IPS DF 6.9 (cell line): ENCODE measurements at regions not wholly inside any gene's neighbourhood (a gene's known extent, or its start where the extent isn't known, plus 50 kb on each side); places are given as distances from the start of the nearest gene placed in this dataset.

Source experiments
- DNase-seq: peaks from one replicate; pipeline ENCODE4 v3.0.0-alpha.2; 2013; ENCODE audit warnings: low read depth, low spot score
- H3K27ac ChIP-seq: one replicate; pipeline ENCODE4 v1.5.1; 2013; ENCODE audit warnings: low read length, control low read depth
- H3K27me3 ChIP-seq: 2 replicates; pipeline ENCODE4 v1.6.1; 2013; ENCODE audit warnings: mild to moderate bottlenecking, low read length; ENCODE audit not compliant: control insufficient read depth, insufficient read depth
- H3K36me3 ChIP-seq: 2 replicates; pipeline ENCODE4 v1.6.1; 2013; ENCODE audit warnings: low read length; ENCODE audit not compliant: control insufficient read depth, insufficient read depth
- H3K4me1 ChIP-seq: 2 replicates; pipeline ENCODE4 v1.6.1; 2013; ENCODE audit warnings: low read length; ENCODE audit not compliant: control insufficient read depth, insufficient read depth
- H3K4me3 ChIP-seq: 2 replicates; pipeline ENCODE4 v1.5.1; 2013; ENCODE audit warnings: mild to moderate bottlenecking, low read length
- H3K9me3 ChIP-seq: 2 replicates; pipeline ENCODE4 v1.6.1; 2013; ENCODE audit warnings: low read length, inconsistent platforms; ENCODE audit not compliant: control insufficient read depth, insufficient read depth
- WGBS: extraction: QIAGEN DNeasy Blood & Tissue Kit; methylation state at CpG from one replicate; pipeline ENCODE4 v1.1.7; 2013; ENCODE audit warnings: mixed read lengths, missing lambda C conversion rate; ENCODE audit not compliant: insufficient read length, insufficient coverage; 5-methylcytosine and 5-hydroxymethylcytosine counted together

DNA sequence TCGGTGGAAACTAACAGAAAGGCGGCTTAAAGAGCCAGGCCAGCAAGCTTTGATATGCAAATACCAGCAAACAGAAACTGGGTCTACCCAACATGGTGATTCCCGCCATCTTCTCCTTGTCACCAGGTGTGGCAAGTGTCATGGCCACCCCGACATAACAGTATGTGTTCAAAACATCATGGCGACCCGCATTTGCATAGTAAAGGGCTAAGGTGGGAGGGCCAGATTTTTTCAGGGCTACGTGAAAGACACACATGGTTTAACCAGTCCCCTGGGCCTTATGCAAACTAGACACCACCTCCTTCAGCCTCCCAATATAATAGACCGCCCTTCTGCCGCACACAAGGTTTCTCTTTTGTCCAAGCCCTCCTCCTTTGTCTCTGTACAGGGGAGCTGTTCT, 260.4 kb downstream of the METTL4 start:
- H3K4me3 ChIP-seq: no peak overlapping the region
- DNase-seq: no peak
- H3K27me3 ChIP-seq: no peaks in the 10 kb centered on the region
- H3K4me1 ChIP-seq: no peaks in the 10 kb centered on the region
- no peak overlapping the region for H3K27ac ChIP-seq
- WGBS: no CpG with 5 or more reads among the region's 9 CpGs
- no peaks in the 10 kb centered on the region for H3K9me3 ChIP-seq
- H3K36me3 ChIP-seq: no peaks in the 10 kb centered on the region

- WGBS: no CpG with 5 or more reads among the region's 4 CpGs
- Histone ChIP-seq H3K27ac (no peak overlapping the region), H3K27me3 (no peaks in the 10 kb centered on the region), H3K36me3 (no peaks in the 10 kb centered on the region), H3K9me3 (no peaks in the 10 kb centered on the region), H3K4me1 (no peaks in the 10 kb centered on the region), H3K4me3 (no peak overlapping the region)
- DNase-seq: no peak
Measured at GRCh38 chr18:2312440-2312839, 258.9 kb downstream of the METTL4 start.

- no peak overlapping the region for H3K4me3 ChIP-seq
- no peaks in the 10 kb centered on the region for H3K9me3 ChIP-seq
- no peak overlapping the region for H3K27ac ChIP-seq
- no peak for DNase-seq
- no peaks in the 10 kb centered on the region for H3K36me3 ChIP-seq
- no peaks in the 10 kb centered on the region for H3K4me1 ChIP-seq
- no peaks in the 10 kb centered on the region for H3K27me3 ChIP-seq
- no CpG with 5 or more reads among the region's 3 CpGs for WGBS
Measured at GRCh38 chr18:2313332-2313731, 258.0 kb downstream of the METTL4 start.

- WGBS: no CpG with 5 or more reads among the region's 3 CpGs
- H3K4me1 ChIP-seq: no peaks in the 10 kb centered on the region
- H3K27me3 ChIP-seq: no peaks in the 10 kb centered on the region
- H3K36me3 ChIP-seq: no peaks in the 10 kb centered on the region
- no peak overlapping the region for H3K4me3 ChIP-seq
- no peak for DNase-seq
- no peak overlapping the region for H3K27ac ChIP-seq
- no peaks in the 10 kb centered on the region for H3K9me3 ChIP-seq
Measured at GRCh38 chr18:2316082-2316750, 255.1 kb downstream of the METTL4 start.

GRCh38 chr18:2316751-2317696, 254.3 kb downstream of the METTL4 start:
- H3K9me3 ChIP-seq: no peaks in the 10 kb centered on the region
- DNase-seq: no peak
- no peaks in the 10 kb centered on the region for H3K27me3 ChIP-seq
- WGBS: no CpG with 5 or more reads among the region's 5 CpGs
- no peak overlapping the region for H3K4me3 ChIP-seq
- no peaks in the 10 kb centered on the region for H3K4me1 ChIP-seq
- H3K27ac ChIP-seq: no peak overlapping the region
- H3K36me3 ChIP-seq: no peaks in the 10 kb centered on the region

- Histone ChIP-seq H3K4me3 (no peak overlapping the region), H3K27ac (no peak overlapping the region), H3K9me3 (no peaks in the 10 kb centered on the region), H3K36me3 (no peaks in the 10 kb centered on the region), H3K4me1 (no peaks in the 10 kb centered on the region), H3K27me3 (no peaks in the 10 kb centered on the region)
- no peak for DNase-seq
Measured at GRCh38 chr18:2324459-2324858, 246.8 kb downstream of the METTL4 start.

DNA sequence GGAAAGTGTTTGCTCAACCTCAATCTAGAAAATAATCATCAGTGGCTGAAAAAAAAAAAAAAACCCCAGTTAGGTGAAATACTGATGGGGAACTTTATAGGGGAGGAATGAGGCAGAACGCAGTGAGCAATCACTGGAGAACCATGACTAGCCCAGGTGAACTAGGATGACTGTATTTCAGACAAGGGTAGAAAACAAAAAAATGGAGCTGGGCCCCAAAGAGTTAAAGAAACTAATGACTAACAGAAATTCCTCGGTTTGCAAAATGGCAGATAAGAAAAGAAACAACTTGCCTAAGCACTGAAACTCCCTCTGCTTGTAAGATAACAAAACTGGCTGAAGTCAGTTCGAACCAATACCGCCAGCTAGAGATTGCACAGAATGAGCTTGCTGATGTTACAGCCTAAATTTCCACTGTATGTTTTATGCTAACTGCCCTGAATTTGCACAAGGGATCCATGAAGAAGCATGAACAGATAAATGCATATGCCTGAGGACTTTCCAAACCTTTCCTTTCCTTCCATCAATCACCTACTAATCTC, 245.9 kb downstream of the METTL4 start:
- no peaks in the 10 kb centered on the region for H3K27me3 ChIP-seq
- H3K27ac ChIP-seq: no peak overlapping the region
- no CpG with 5 or more reads among the region's 4 CpGs for WGBS
- H3K4me1 ChIP-seq: no peaks in the 10 kb centered on the region
- H3K9me3 ChIP-seq: no peaks in the 10 kb centered on the region
- no peaks in the 10 kb centered on the region for H3K36me3 ChIP-seq
- no peak for DNase-seq
- H3K4me3 ChIP-seq: no peak overlapping the region

- Histone ChIP-seq H3K4me3 (no peak overlapping the region), H3K4me1 (no peaks in the 10 kb centered on the region), H3K36me3 (no peaks in the 10 kb centered on the region), H3K27me3 (no peaks in the 10 kb centered on the region), H3K27ac (no peak overlapping the region), H3K9me3 (no peaks in the 10 kb centered on the region)
- DNase-seq: no peak
- WGBS: no CpG with 5 or more reads among the region's 1 CpG
Measured at GRCh38 chr18:2325933-2326332, 245.4 kb downstream of the METTL4 start.

DNA sequence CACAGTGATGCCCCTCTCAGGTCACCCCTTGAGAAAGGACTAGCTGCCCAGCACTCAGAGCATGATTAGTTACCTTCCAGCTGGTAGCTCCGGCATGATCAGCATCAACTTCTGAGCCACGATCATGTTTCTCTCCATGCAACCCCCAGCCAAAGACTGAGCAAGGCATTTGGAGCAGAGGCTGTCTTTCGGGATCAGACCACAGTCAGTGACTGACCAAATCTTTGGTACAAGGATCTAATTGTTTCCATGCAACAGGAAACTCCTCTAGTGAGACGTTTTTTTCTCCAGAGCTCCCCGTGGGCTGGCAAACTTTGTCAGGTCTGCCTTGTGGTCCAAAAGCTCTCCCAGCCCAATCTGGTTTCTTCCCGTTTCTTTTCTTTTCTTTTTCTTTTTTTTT, 244.3 kb downstream of the METTL4 start:
- no peaks in the 10 kb centered on the region for H3K36me3 ChIP-seq
- H3K9me3 ChIP-seq: no peaks in the 10 kb centered on the region
- H3K4me3 ChIP-seq: no peak overlapping the region
- no peaks in the 10 kb centered on the region for H3K27me3 ChIP-seq
- DNase-seq: no peak
- no CpG with 5 or more reads among the region's 6 CpGs for WGBS
- H3K4me1 ChIP-seq: no peaks in the 10 kb centered on the region
- no peak overlapping the region for H3K27ac ChIP-seq

DNA sequence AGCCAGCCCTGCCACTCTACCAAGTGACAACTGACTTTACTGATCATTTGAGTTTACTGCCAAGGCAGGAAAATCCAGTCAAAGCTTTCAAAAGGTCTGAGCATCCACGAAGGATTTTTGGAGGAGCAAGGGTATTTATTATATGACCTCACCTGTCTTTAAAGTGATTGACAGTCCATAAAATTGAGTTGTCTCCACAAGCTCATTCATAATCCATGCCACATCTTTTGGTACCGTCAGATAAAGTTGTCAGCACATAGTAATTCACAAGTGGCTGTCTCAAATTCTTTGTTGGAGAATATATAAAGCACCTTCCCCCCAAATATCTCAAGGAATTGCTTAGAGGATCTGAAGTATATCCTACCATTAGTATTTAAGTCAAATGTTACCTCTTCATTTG, 240.5 kb downstream of the METTL4 start:
- no CpG with 5 or more reads among the region's 2 CpGs for WGBS
- no peak overlapping the region for H3K27ac ChIP-seq

More for the DNA sequence above, 240.5 kb downstream of the METTL4 start:
- DNase-seq: no peak
- no peaks in the 10 kb centered on the region for H3K27me3 ChIP-seq
- H3K36me3 ChIP-seq: no peaks in the 10 kb centered on the region
- H3K9me3 ChIP-seq: no peaks in the 10 kb centered on the region
- no peak overlapping the region for H3K4me3 ChIP-seq
- no peaks in the 10 kb centered on the region for H3K4me1 ChIP-seq
